ENCODE measurements at regions not wholly inside any gene's neighbourhood (a gene's known extent, or its start where the extent isn't known, plus 50 kb on each side); places are given as distances from the start of the nearest gene placed in this dataset.
A peak's percentile ranks its signal among the peaks of the same experiment; 100 is the strongest.

DNA sequence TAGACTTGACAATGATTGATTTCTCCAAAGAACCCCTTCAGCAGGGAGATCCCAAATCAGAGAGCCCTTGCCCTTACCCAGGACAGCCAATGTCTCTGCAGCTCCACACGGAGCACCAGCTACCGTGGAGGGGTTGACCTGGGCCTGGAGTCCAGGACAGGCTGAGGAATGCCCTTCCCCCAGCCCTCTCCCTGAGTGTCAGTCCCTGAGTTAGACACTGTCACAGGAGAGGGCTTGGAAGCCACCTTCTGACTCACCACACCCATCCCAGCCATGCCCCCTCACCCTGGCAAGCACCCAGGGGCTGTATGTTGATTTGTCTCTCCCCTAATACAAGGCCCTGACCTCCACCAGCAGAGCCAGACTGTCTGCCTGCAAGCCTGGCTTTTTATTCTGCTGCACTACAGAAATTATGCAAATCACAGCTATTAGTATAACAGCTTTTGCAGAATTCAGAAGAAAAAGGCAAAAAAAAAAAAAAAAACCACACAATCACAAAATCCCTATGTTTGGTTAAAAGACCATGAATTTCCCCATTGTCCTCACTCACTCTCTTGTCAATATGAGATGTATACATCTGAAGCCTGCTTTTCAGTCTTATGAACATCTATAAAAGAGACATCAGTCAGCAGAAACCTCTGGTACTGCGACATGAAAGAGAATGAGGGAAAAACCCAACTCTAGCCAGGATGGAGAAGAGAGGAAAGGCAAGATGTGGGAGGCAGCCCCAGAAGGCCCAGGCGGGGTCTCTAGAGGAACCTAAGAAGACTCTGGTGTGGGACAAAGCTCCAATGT is 240.7 kb downstream of the UQCRFS1 start:
- DNase-seq (ENCODE audit: low read depth) = no peak
- no peak overlapping the region for H3K4me3 ChIP-seq (ENCODE audit: low read length)
- H3K36me3 ChIP-seq (ENCODE audit: control insufficient read depth, insufficient read depth, low read length, severe bottlenecking) = no peaks in the 10 kb centered on the region
- no peaks in the 10 kb centered on the region for H3K27me3 ChIP-seq (replicated peaks; ENCODE audit: control insufficient read depth, insufficient read depth, low read length)
- no peaks in the 10 kb centered on the region for H3K9me3 ChIP-seq (ENCODE audit: control insufficient read depth, low read length)
- no peak overlapping the region for H3K9ac ChIP-seq (ENCODE audit: low read length)
- peaks cover 27% of the 10 kb centered on the region for H3K4me1 ChIP-seq (ENCODE audit: control insufficient read depth, insufficient read depth, low read length)

DNA sequence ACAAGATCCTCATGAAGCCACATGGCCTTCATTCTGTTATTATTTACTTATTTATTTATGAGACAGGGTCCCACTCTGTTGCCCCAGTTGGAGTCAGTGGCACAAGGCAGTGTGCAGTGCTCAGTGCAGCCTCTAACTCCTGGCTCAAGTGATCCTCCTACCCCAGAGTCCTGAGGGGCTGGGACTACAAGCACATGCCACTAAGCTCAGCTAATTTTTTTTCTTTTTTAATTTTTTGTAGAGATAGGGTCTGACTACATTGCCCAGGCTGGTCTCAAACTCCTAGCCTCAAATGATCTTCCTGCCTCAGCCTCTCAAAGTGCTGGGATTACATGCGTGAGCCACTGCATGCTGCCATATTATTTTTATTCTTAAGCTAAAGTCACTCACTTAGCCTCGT is 241.4 kb downstream of the UQCRFS1 start:
- Histone ChIP-seq H3K4me3 (ENCODE audit: low read length) (no peak overlapping the region), H3K27me3 (replicated peaks; ENCODE audit: control insufficient read depth, insufficient read depth, low read length) (no peaks in the 10 kb centered on the region), H3K9me3 (ENCODE audit: control insufficient read depth, low read length) (no peaks in the 10 kb centered on the region), H3K4me1 (ENCODE audit: control insufficient read depth, insufficient read depth, low read length) (peaks cover 34% of the 10 kb centered on the region), H3K9ac (ENCODE audit: low read length) (no peak overlapping the region), H3K36me3 (ENCODE audit: control insufficient read depth, insufficient read depth, low read length, severe bottlenecking) (no peaks in the 10 kb centered on the region)
- no peak for DNase-seq (ENCODE audit: low read depth)

GRCh38 chr19:28971049-28971448 is 241.9 kb downstream of the UQCRFS1 start:
- Histone ChIP-seq H3K27me3 (replicated peaks; ENCODE audit: control insufficient read depth, insufficient read depth, low read length) (no peaks in the 10 kb centered on the region), H3K9me3 (ENCODE audit: control insufficient read depth, low read length) (no peaks in the 10 kb centered on the region), H3K36me3 (ENCODE audit: control insufficient read depth, insufficient read depth, low read length, severe bottlenecking) (no peaks in the 10 kb centered on the region), H3K4me3 (ENCODE audit: low read length) (no peak overlapping the region), H3K9ac (ENCODE audit: low read length) (no peak overlapping the region), H3K4me1 (ENCODE audit: control insufficient read depth, insufficient read depth, low read length) (peaks cover 36% of the 10 kb centered on the region)
- DNase-seq (ENCODE audit: low read depth) = peak; percentile 3

DNA sequence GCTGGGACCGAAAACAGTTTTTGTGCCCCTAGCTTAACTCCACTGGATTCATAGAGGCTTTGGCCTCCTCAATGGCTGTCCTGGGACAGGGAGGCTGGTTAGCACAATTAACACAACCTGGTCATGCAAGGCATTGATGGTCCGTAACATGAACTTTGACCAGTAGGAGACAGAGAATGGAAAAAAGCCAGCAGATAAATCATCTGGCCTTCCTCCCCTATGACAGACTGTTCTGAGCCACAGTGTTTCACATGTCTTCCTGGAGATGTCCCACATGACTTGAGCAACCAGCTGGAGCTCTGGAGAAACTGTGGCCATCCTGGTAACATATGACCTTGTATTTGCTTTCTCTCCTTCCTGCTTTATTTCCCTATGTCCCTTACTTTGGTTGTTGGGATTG is 244.2 kb downstream of the UQCRFS1 start:
- Histone ChIP-seq H3K27me3 (replicated peaks; ENCODE audit: control insufficient read depth, insufficient read depth, low read length) (no peaks in the 10 kb centered on the region), H3K4me3 (ENCODE audit: low read length) (no peak overlapping the region), H3K9me3 (ENCODE audit: control insufficient read depth, low read length) (no peaks in the 10 kb centered on the region), H3K9ac (ENCODE audit: low read length) (no peak overlapping the region), H3K36me3 (ENCODE audit: control insufficient read depth, insufficient read depth, low read length, severe bottlenecking) (no peaks in the 10 kb centered on the region), H3K4me1 (ENCODE audit: control insufficient read depth, insufficient read depth, low read length) (peaks cover 36% of the 10 kb centered on the region)
- DNase-seq (ENCODE audit: low read depth) = no peak

DNA sequence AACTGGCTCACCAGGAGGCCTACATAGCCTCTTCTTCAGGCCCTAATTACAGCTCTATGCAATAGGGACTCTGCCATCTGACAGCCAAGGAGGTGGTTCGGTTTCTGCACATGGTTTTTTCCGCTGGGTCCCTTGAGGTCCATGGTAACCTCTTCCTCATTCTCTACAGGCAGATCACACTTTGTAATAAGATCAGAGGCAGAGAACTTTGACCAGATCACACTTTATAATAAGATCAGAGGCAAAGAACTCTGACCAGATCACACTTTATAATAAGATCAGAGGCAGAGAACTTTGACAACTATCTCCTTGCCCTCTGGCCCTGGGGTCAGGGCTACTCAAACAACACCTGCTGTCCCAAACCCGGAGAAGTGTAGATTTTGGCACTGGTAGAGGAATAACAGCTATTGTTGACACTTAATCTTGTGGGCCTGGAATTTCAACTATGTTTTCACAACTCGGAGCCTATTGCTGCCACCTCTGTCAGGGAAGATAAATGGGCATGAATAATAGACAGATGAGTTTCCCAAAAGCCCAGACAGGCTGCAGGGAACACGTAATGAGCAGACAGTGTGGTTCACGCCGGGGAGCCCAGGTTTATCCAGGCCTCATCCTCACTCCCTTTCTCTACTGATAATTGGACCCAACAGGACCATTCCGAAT is 246.1 kb downstream of the UQCRFS1 start:
- H3K4me3 ChIP-seq (ENCODE audit: low read length) = no peak overlapping the region
- H3K9me3 ChIP-seq (ENCODE audit: control insufficient read depth, low read length) = no peaks in the 10 kb centered on the region
- H3K27me3 ChIP-seq (replicated peaks; ENCODE audit: control insufficient read depth, insufficient read depth, low read length) = no peaks in the 10 kb centered on the region
- DNase-seq (ENCODE audit: low read depth) = no peak
- H3K9ac ChIP-seq (ENCODE audit: low read length) = no peak overlapping the region
- peaks cover 46% of the 10 kb centered on the region for H3K4me1 ChIP-seq (ENCODE audit: control insufficient read depth, insufficient read depth, low read length)
- H3K36me3 ChIP-seq (ENCODE audit: control insufficient read depth, insufficient read depth, low read length, severe bottlenecking) = no peaks in the 10 kb centered on the region

GRCh38 chr19:28964500-28964899 is 248.5 kb downstream of the UQCRFS1 start:
- Histone ChIP-seq H3K27me3 (replicated peaks; ENCODE audit: control insufficient read depth, insufficient read depth, low read length) (no peaks in the 10 kb centered on the region), H3K4me3 (ENCODE audit: low read length) (no peak overlapping the region), H3K9ac (ENCODE audit: low read length) (no peak overlapping the region), H3K36me3 (ENCODE audit: control insufficient read depth, insufficient read depth, low read length, severe bottlenecking) (no peaks in the 10 kb centered on the region), H3K9me3 (ENCODE audit: control insufficient read depth, low read length) (no peaks in the 10 kb centered on the region), H3K4me1 (ENCODE audit: control insufficient read depth, insufficient read depth, low read length) (peaks cover 50% of the 10 kb centered on the region)
- DNase-seq (ENCODE audit: low read depth) = no peak

GRCh38 chr19:28963486-28964250 is 249.3 kb downstream of the UQCRFS1 start:
- Histone ChIP-seq H3K9me3 (ENCODE audit: control insufficient read depth, low read length) (no peaks in the 10 kb centered on the region), H3K9ac (ENCODE audit: low read length) (no peak overlapping the region), H3K36me3 (ENCODE audit: control insufficient read depth, insufficient read depth, low read length, severe bottlenecking) (no peaks in the 10 kb centered on the region), H3K4me3 (ENCODE audit: low read length) (no peak overlapping the region), H3K27me3 (replicated peaks; ENCODE audit: control insufficient read depth, insufficient read depth, low read length) (no peaks in the 10 kb centered on the region), H3K4me1 (ENCODE audit: control insufficient read depth, insufficient read depth, low read length) (peaks cover 42% of the 10 kb centered on the region)
- no peak for DNase-seq (ENCODE audit: low read depth)

DNA sequence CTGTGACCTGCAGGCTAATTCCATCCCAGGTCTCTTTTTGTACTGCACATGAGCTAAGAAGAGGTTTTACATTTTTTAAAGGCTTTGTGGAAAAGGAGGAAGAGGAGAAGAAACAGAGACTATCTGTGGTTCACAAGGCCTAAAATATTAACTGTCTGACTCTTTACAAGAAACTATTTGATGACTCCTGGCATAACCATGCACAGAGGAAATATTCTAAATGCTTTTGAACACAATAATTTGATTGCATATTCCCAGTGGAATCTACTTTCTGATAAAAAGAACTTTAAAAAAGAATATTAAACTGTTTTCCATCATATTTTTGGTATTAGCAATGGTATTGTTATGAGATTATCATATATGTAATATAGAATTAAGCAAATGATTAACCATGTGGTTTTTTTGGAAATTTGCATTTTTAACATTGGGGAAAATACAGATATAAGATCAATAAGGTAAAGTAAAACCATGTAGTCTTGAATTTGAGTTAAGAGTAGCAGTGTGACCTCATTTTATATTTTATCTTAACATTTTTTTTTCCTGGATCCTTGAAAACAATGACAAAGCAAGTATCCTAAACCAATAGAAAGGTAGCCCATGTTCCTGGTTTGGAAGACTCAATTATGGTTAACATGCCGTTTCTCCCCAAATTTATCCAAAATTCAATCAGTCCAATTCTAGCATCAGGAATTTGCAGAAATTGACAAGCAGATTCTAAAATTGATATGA is 251.0 kb downstream of the UQCRFS1 start:
- peaks cover 31% of the 10 kb centered on the region for H3K4me1 ChIP-seq (ENCODE audit: control insufficient read depth, insufficient read depth, low read length)
- DNase-seq (ENCODE audit: low read depth) = peak; percentile 58
- no peaks in the 10 kb centered on the region for H3K36me3 ChIP-seq (ENCODE audit: control insufficient read depth, insufficient read depth, low read length, severe bottlenecking)
- H3K9me3 ChIP-seq (ENCODE audit: control insufficient read depth, low read length) = peaks cover 6% of the 10 kb centered on the region
- peak overlapping the region; percentile 74 for H3K9ac ChIP-seq (ENCODE audit: low read length)
- H3K27me3 ChIP-seq (replicated peaks; ENCODE audit: control insufficient read depth, insufficient read depth, low read length) = no peaks in the 10 kb centered on the region
- peak overlapping the region; percentile 22 for H3K4me3 ChIP-seq (ENCODE audit: low read length)

DNA sequence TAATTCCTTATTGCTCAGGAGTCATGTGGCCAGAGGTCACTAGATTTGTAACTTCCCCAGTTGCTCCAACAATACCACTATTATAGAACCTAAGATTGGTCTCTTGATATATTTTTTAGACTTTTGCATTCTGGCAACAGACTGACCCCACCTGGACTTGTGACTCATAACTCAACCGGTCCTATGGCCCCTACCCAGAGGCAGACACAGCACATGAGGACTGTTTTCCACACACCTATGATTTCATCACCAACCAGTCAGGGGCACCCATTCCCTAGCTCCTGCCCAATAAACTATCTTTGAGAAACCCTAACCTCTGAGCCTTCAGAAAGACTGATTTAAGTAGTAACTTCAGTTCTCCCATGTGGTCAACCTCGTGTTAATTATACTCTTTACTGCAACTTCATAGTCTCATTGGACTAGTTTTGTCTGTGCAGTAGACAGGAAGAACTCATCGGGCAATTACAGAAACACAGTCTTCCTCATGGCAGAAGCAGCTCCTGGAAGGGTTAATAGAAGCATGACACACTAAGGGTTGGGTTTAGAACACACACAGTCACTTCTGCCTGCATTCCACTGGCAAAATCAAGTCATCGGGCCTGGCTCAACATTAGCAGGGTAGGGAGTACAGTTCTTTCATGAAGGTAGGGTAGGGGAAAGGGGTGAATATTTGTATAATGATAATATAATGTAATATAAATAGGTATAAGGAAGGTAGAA is 251.8 kb downstream of the UQCRFS1 start:
- peak; percentile 31 for DNase-seq (ENCODE audit: low read depth)
- Histone ChIP-seq H3K4me3 (ENCODE audit: low read length) (peak overlapping the region; percentile 2), H3K9ac (ENCODE audit: low read length) (peak overlapping the region; percentile 74), H3K36me3 (ENCODE audit: control insufficient read depth, insufficient read depth, low read length, severe bottlenecking) (no peaks in the 10 kb centered on the region), H3K9me3 (ENCODE audit: control insufficient read depth, low read length) (peaks cover 6% of the 10 kb centered on the region), H3K27me3 (replicated peaks; ENCODE audit: control insufficient read depth, insufficient read depth, low read length) (no peaks in the 10 kb centered on the region), H3K4me1 (ENCODE audit: control insufficient read depth, insufficient read depth, low read length) (peaks cover 26% of the 10 kb centered on the region)

- Histone ChIP-seq H3K27me3 (replicated peaks; ENCODE audit: control insufficient read depth, insufficient read depth, low read length) (no peaks in the 10 kb centered on the region), H3K9ac (ENCODE audit: low read length) (peak overlapping the region; percentile 74), H3K9me3 (ENCODE audit: control insufficient read depth, low read length) (peaks cover 6% of the 10 kb centered on the region), H3K36me3 (ENCODE audit: control insufficient read depth, insufficient read depth, low read length, severe bottlenecking) (no peaks in the 10 kb centered on the region), H3K4me3 (ENCODE audit: low read length) (peak overlapping the region; percentile 2), H3K4me1 (ENCODE audit: control insufficient read depth, insufficient read depth, low read length) (peaks cover 26% of the 10 kb centered on the region)
- no peak for DNase-seq (ENCODE audit: low read depth)
Measured at GRCh38 chr19:28960586-28960985, 252.4 kb downstream of the UQCRFS1 start.

Measured in adipocyte (in vitro differentiated cells).